ENCODE measurements at regions not wholly inside any gene's neighbourhood (a gene's known extent, or its start where the extent isn't known, plus 50 kb on each side); places are given as distances from the start of the nearest gene placed in this dataset.

DNA sequence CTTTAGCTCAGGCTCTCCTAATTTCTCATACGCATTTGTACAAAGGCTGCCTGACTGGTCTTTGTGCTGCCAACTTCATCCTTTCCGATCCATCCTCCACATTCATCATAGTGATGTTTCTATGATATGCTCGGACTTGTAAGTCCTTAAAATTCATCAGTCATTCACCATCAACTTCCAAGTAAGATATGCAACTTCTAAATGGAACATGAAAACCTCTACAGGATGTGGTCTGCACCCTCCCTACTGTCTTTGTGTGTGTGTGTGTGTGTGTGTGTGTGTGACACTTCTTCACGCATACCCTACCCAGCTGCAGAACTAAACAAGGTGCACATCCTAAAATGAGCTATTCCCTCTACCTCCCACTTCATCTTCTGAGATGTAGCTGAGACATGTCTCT, 397.9 kb upstream of the NR5A2 start:
- H3K27me3 ChIP-seq (ENCODE audit: insufficient read depth, poor library complexity, severe bottlenecking) = no peaks in the 10 kb centered on the region
- H3K27ac ChIP-seq (ENCODE audit: poor library complexity, severe bottlenecking) = no peak overlapping the region
- no peaks in the 10 kb centered on the region for H3K4me1 ChIP-seq (ENCODE audit: insufficient read depth, poor library complexity, severe bottlenecking)
- ATAC-seq (ENCODE audit: low read depth) (no peak), DNase-seq (ENCODE audit: low spot score) (no peak)
- no peaks in the 10 kb centered on the region for H3K9me3 ChIP-seq (ENCODE audit: severe bottlenecking)
- H3K4me3 ChIP-seq (ENCODE audit: severe bottlenecking) = no peak overlapping the region
- no peaks in the 10 kb centered on the region for H3K36me3 ChIP-seq (ENCODE audit: low read depth)
- TF ChIP-seq, protein P1, sequence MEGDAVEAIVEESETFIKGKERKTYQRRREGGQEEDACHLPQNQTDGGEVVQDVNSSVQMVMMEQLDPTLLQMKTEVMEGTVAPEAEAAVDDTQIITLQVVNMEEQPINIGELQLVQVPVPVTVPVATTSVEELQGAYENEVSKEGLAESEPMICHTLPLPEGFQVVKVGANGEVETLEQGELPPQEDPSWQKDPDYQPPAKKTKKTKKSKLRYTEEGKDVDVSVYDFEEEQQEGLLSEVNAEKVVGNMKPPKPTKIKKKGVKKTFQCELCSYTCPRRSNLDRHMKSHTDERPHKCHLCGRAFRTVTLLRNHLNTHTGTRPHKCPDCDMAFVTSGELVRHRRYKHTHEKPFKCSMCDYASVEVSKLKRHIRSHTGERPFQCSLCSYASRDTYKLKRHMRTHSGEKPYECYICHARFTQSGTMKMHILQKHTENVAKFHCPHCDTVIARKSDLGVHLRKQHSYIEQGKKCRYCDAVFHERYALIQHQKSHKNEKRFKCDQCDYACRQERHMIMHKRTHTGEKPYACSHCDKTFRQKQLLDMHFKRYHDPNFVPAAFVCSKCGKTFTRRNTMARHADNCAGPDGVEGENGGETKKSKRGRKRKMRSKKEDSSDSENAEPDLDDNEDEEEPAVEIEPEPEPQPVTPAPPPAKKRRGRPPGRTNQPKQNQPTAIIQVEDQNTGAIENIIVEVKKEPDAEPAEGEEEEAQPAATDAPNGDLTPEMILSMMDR (IDR thresholded peaks at IDR 0.05; ENCODE audit: poor library complexity, severe bottlenecking) = no peak

DNA sequence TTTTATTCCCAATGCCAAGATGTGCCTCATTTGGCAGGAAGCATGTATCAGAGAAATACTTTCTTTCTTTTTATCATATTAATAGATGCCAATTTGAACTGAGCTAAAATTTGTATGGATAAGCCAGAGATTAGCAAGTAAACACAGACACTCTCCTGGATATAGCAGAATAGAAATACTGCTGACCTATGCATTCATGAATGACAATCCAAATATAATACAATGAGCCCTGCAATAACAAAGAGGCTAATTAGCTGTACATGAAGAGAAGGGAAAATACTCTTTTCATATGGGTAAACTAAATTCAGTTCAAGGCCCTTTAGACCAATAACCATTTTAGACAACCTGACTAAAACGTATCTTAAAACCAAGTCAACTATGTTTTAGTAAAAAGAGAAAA, 388.1 kb upstream of the NR5A2 start:
- H3K4me3 ChIP-seq (ENCODE audit: severe bottlenecking) = no peak overlapping the region
- DNase-seq (ENCODE audit: low spot score) (no peak), ATAC-seq (ENCODE audit: low read depth) (no peak)
- no peaks in the 10 kb centered on the region for H3K4me1 ChIP-seq (ENCODE audit: insufficient read depth, poor library complexity, severe bottlenecking)
- no peaks in the 10 kb centered on the region for H3K27me3 ChIP-seq (ENCODE audit: insufficient read depth, poor library complexity, severe bottlenecking)
- no peaks in the 10 kb centered on the region for H3K36me3 ChIP-seq (ENCODE audit: low read depth)
- no peak overlapping the region for H3K27ac ChIP-seq (ENCODE audit: poor library complexity, severe bottlenecking)
- H3K9me3 ChIP-seq (ENCODE audit: severe bottlenecking) = no peaks in the 10 kb centered on the region
- TF ChIP-seq, protein P1 (IDR thresholded peaks at IDR 0.05; ENCODE audit: poor library complexity, severe bottlenecking) = no peak

DNA sequence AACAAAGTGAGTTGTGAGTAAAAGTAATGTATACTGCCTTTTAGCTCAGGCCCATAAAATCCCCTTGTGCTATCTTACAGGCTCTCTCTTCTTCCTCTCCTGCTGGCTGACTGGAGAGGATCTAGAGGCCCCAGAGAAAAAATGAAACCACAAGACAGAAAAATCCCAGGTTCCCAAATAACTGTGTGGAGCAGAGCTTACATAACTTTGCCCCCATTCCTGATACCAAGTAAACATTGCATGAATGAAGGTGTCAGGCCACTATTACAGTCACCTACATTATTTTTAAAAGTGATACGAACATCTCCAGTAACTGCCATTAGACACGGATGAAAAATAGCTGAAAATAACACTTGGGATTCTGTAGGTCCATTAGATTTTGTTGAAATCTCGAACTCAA, 386.0 kb upstream of the NR5A2 start:
- H3K27ac ChIP-seq (ENCODE audit: poor library complexity, severe bottlenecking) = no peak overlapping the region
- H3K36me3 ChIP-seq (ENCODE audit: low read depth) = no peaks in the 10 kb centered on the region
- H3K27me3 ChIP-seq (ENCODE audit: insufficient read depth, poor library complexity, severe bottlenecking) = no peaks in the 10 kb centered on the region
- TF ChIP-seq, protein P1 (IDR thresholded peaks at IDR 0.05; ENCODE audit: poor library complexity, severe bottlenecking) = no peak
- no peaks in the 10 kb centered on the region for H3K4me1 ChIP-seq (ENCODE audit: insufficient read depth, poor library complexity, severe bottlenecking)
- no peaks in the 10 kb centered on the region for H3K9me3 ChIP-seq (ENCODE audit: severe bottlenecking)
- DNase-seq (ENCODE audit: low spot score) (no peak), ATAC-seq (ENCODE audit: low read depth) (no peak)
- H3K4me3 ChIP-seq (ENCODE audit: severe bottlenecking) = no peak overlapping the region

DNA sequence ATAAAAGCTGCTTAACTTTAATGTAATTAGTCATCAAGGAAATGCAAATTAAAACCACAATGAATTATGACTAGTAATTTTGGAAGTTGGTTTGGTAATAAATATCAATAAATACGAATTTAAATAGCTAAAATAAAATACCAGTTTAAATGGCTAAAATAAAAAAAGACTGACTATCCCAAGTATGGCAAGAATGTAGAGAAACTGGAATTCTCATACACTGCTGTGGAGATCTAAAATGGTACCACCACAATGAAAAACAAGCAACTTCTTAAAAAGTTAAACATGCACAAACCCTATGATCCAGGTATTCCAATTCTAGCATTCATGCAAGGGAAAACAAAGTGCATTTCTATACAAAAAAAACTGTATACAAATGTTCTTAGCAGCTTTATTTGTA, 382.6 kb upstream of the NR5A2 start:
- no peaks in the 10 kb centered on the region for H3K27me3 ChIP-seq (ENCODE audit: insufficient read depth, poor library complexity, severe bottlenecking)
- ATAC-seq (ENCODE audit: low read depth) = no peak
- no peak overlapping the region for H3K27ac ChIP-seq (ENCODE audit: poor library complexity, severe bottlenecking)
- no peak for DNase-seq (ENCODE audit: low spot score)
- H3K9me3 ChIP-seq (ENCODE audit: severe bottlenecking) = no peaks in the 10 kb centered on the region
- H3K36me3 ChIP-seq (ENCODE audit: low read depth) = no peaks in the 10 kb centered on the region
- TF ChIP-seq, protein P1 (IDR thresholded peaks at IDR 0.05; ENCODE audit: poor library complexity, severe bottlenecking) = no peak
- no peaks in the 10 kb centered on the region for H3K4me1 ChIP-seq (ENCODE audit: insufficient read depth, poor library complexity, severe bottlenecking)
- no peak overlapping the region for H3K4me3 ChIP-seq (ENCODE audit: severe bottlenecking)

DNA sequence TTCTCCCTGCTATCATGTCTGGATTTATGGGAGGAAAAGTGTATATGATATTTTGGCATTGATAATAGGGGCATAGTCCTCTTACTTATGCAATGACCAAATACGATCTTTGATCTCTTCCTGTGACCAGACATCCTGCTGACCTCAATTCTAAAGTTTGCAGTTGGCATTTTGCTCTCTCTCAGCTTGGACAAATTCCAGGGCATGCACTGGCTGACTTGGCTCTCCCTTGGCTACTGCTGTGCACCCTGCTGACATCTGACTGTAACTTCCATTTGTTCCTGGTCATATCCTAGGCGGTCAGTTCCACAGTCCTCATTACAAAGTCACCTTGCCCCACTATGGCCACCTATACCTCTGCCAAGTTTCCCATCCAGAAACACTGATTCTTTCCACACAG, 380.7 kb upstream of the NR5A2 start:
- Histone ChIP-seq H3K9me3 (ENCODE audit: severe bottlenecking) (no peaks in the 10 kb centered on the region), H3K4me3 (ENCODE audit: severe bottlenecking) (no peak overlapping the region), H3K27ac (ENCODE audit: poor library complexity, severe bottlenecking) (no peak overlapping the region), H3K27me3 (ENCODE audit: insufficient read depth, poor library complexity, severe bottlenecking) (no peaks in the 10 kb centered on the region), H3K4me1 (ENCODE audit: insufficient read depth, poor library complexity, severe bottlenecking) (no peaks in the 10 kb centered on the region), H3K36me3 (ENCODE audit: low read depth) (no peaks in the 10 kb centered on the region)
- DNase-seq (ENCODE audit: low spot score) (no peak), ATAC-seq (ENCODE audit: low read depth) (no peak)
- TF ChIP-seq, protein P1 (IDR thresholded peaks at IDR 0.05; ENCODE audit: poor library complexity, severe bottlenecking) = no peak
